ENCODE measurements at regions not wholly inside any gene's neighbourhood (a gene's known extent, or its start where the extent isn't known, plus 50 kb on each side); places are given as distances from the start of the nearest gene placed in this dataset.

DNA sequence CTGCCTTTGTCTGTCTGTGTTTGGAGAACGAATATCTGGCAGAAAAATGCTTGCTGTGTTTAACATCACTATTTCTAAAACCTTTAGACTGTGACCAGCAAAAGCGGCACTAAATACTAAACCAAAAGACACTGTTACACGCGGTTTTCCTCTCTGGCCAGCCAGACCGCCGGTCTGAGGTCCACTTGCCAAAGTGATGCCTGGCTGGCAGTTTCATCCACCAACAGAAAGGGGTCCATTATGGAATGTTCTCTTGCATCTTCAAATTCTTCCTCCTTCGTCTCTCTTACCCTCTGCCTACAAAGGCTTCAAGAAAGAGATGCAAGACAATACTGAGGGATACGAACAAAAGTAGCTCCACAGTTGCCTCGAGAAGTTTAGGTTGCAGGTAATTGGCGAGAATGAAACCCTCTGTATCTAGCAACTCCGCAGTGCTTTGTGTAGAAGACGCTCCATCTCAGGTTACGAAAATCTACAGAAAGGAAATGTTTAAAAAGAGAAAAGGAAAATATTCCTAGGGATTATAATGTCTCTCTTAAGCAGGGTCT is 176.6 kb downstream of the TRIM27 start:
- ChIA-PET CTCF (no interaction called here), POLR2A (no interaction called here)
- Histone ChIP-seq H3K27me3 (ENCODE audit: control insufficient read depth, insufficient read depth, low read length) (no peaks in the 10 kb centered on the region), H3K27ac (ENCODE audit: low read depth, low read length) (no peak overlapping the region), H3K9me3 (ENCODE audit: control insufficient read depth, insufficient read depth, low read length) (no peaks in the 10 kb centered on the region), H3K4me3 (ENCODE audit: low read depth, low read length) (peak overlapping the region; percentile 5; the same call in 1 of the 2 replicates)
- no peak for DNase-seq (ENCODE audit: low read depth, low spot score)
- TF ChIP-seq, protein P1, sequence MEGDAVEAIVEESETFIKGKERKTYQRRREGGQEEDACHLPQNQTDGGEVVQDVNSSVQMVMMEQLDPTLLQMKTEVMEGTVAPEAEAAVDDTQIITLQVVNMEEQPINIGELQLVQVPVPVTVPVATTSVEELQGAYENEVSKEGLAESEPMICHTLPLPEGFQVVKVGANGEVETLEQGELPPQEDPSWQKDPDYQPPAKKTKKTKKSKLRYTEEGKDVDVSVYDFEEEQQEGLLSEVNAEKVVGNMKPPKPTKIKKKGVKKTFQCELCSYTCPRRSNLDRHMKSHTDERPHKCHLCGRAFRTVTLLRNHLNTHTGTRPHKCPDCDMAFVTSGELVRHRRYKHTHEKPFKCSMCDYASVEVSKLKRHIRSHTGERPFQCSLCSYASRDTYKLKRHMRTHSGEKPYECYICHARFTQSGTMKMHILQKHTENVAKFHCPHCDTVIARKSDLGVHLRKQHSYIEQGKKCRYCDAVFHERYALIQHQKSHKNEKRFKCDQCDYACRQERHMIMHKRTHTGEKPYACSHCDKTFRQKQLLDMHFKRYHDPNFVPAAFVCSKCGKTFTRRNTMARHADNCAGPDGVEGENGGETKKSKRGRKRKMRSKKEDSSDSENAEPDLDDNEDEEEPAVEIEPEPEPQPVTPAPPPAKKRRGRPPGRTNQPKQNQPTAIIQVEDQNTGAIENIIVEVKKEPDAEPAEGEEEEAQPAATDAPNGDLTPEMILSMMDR (IDR thresholded peaks at IDR 0.05; ENCODE audit: low read depth, low read length) = no peak

DNA sequence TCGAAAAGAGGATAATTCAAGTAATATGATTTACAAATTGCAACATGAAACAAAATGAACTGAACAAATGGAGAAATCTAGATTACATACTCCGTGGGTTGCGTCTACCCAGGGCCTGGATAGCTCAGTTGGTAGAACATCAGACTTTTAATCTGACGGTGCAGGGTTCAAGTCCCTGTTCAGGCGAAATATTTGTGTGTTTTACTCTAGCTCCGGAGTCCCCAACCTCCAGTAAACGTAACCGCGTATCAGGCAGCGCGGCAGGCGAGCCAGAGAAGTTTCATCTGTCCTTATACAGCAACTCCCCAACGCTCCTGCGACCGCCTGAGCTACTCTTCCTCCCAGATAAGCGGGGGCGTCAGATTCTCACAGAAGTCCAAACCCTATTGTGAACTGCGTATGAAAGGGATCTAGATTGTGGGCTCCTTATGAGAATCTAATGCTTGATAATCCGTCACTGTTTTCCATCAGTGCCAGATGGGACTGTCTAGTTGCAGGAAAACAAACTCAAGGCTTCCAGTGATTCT is 176.1 kb downstream of the TRIM27 start:
- ChIA-PET POLR2A (no interaction called here), CTCF (no interaction called here)
- H3K27me3 ChIP-seq (ENCODE audit: control insufficient read depth, insufficient read depth, low read length) = no peaks in the 10 kb centered on the region
- no peak overlapping the region for H3K4me3 ChIP-seq (ENCODE audit: low read depth, low read length)
- TF ChIP-seq, protein P1 (IDR thresholded peaks at IDR 0.05; ENCODE audit: low read depth, low read length) = no peak
- no peaks in the 10 kb centered on the region for H3K9me3 ChIP-seq (ENCODE audit: control insufficient read depth, insufficient read depth, low read length)
- no peak overlapping the region for H3K27ac ChIP-seq (ENCODE audit: low read depth, low read length)
- peak; percentile 27 for DNase-seq (ENCODE audit: low read depth, low spot score)

DNA sequence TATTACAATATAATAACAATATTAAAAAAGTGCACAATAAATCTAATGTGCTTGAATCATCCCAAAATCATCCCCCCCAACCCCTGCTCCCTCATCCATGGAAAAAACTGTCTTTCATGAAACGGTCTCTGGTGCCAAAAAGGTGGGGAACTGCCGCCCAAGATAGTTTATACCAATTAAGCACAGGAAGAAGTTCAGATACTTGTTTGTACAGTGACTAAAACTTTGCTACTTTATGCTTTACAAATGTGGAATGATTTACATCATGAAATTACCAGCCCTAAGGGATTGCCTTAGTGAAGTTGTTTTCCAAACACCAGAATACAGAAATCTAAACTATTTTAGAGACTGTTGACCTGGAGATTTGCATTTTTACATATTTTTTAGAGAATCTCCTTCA is 175.6 kb downstream of the TRIM27 start:
- Histone ChIP-seq H3K27me3 (ENCODE audit: control insufficient read depth, insufficient read depth, low read length) (no peaks in the 10 kb centered on the region), H3K9me3 (ENCODE audit: control insufficient read depth, insufficient read depth, low read length) (no peaks in the 10 kb centered on the region), H3K27ac (ENCODE audit: low read depth, low read length) (no peak overlapping the region), H3K4me3 (ENCODE audit: low read depth, low read length) (no peak overlapping the region)
- DNase-seq (ENCODE audit: low read depth, low spot score) = no peak
- POLR2A ChIA-PET = no interaction called here
- TF ChIP-seq, protein P1 (IDR thresholded peaks at IDR 0.05; ENCODE audit: low read depth, low read length) = no peak
- CTCF ChIA-PET = no interaction called here

DNA sequence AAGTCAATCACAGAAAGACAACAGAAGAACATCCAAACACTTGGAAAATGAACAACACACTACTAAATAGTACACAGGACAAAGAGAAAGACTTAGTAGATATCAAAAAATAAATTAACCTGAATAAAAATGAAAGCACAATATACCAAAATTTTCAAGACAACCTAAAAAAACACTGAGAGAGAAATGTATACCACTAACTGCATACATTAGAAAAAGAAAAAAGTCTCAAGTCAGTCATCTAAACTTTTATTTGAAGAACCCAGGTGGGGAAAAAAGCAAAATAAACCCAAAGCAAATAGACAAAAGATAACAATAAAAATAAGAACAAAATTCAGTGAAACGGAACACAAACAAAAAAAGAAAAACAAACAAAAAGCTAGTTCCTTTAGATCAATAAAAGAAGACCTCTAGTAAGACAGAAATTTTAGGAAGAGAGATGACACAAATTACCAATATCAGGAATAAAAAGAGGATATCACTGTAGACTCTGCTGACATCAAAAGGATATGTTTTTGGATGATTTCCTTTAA is 172.8 kb downstream of the TRIM27 start:
- Histone ChIP-seq H3K9me3 (ENCODE audit: control insufficient read depth, insufficient read depth, low read length) (no peaks in the 10 kb centered on the region; the same call in 1 of the 2 replicates), H3K27ac (ENCODE audit: low read depth, low read length) (no peak overlapping the region), H3K27me3 (ENCODE audit: control insufficient read depth, insufficient read depth, low read length) (no peaks in the 10 kb centered on the region), H3K4me3 (ENCODE audit: low read depth, low read length) (no peak overlapping the region)
- no peak for DNase-seq (ENCODE audit: low read depth, low spot score)
- CTCF ChIA-PET = no interaction called here
- POLR2A ChIA-PET = no interaction called here
- TF ChIP-seq, protein P1 (IDR thresholded peaks at IDR 0.05; ENCODE audit: low read depth, low read length) = no peak

DNA sequence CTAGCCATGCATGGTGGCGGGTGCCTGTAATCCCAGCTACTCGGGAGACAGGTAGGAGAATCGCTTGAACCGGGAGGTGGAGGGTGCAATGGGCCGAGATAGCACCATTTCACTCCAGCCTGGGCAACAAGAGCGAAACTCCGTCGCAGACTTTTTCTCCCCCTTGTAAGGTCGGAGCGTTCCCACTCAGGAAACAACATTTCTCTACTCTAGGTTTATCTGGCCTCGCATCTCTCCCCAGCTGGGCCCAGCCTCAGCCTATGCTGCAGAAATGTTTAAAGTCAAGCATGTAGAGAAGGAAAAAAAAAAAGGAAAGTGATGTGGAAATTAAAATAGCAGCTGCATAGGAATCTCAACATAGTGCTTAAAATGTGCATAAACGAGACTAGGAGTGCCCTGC is 172.3 kb downstream of the TRIM27 start:
- Histone ChIP-seq H3K9me3 (ENCODE audit: control insufficient read depth, insufficient read depth, low read length) (no peaks in the 10 kb centered on the region; the same call in 1 of the 2 replicates), H3K27ac (ENCODE audit: low read depth, low read length) (no peak overlapping the region), H3K27me3 (ENCODE audit: control insufficient read depth, insufficient read depth, low read length) (no peaks in the 10 kb centered on the region), H3K4me3 (ENCODE audit: low read depth, low read length) (no peak overlapping the region)
- no peak for DNase-seq (ENCODE audit: low read depth, low spot score)
- CTCF ChIA-PET = no interaction called here
- TF ChIP-seq, protein P1 (IDR thresholded peaks at IDR 0.05; ENCODE audit: low read depth, low read length) = no peak
- POLR2A ChIA-PET = no interaction called here
